Activated naive CD4-positive, alpha-beta T cell treated with anti-CD3 and anti-CD28 coated beads for 36 hours (primary cell): ENCODE measurements at regions not wholly inside any gene's neighbourhood (a gene's known extent, or its start where the extent isn't known, plus 50 kb on each side); places are given as distances from the start of the nearest gene placed in this dataset.

ENCODE experiments used
- CTCF ChIA-PET: fragments of 350-600 bp; sonication (Branson Sonifier 250); formaldehyde crosslinking; loops from one replicate; lab custom pipeline; 2021; ENCODE audit warnings: antibody characterized with exemption; lab: Charles Lee
- DNase-seq: peaks from one replicate; pipeline ENCODE4 v3.0.0-alpha.2; 2020
- H3K27ac Mint-ChIP-seq: one replicate; pipeline ENCODE4 v1.8.0; 2021; ENCODE audit warnings: mild to moderate bottlenecking, mixed read lengths
- H3K27me3 Mint-ChIP-seq: one replicate; pipeline ENCODE4 v1.8.0; 2021; ENCODE audit warnings: low read depth, mixed read lengths
- H3K36me3 Mint-ChIP-seq: one replicate; pipeline ENCODE4 v1.8.0; 2021; ENCODE audit warnings: low read depth, mixed read lengths
- H3K4me1 Mint-ChIP-seq: one replicate; pipeline ENCODE4 v1.8.0; 2021; ENCODE audit warnings: low read depth, mixed read lengths
- H3K4me3 Mint-ChIP-seq: one replicate; pipeline ENCODE4 v1.8.0; 2021; ENCODE audit warnings: mild to moderate bottlenecking, moderate library complexity, mixed read lengths
- H3K9me3 Mint-ChIP-seq: one replicate; pipeline ENCODE4 v1.8.0; 2021; ENCODE audit warnings: mixed read lengths
- intact Hi-C: fragments of 100-400 bp; cut with micrococcal nuclease; formaldehyde crosslinking; loops from one replicate; pipeline ENCODE4 v1.15.1; 2023

- CTCF ChIA-PET = no interaction called here
- Mint-ChIP-seq H3K36me3 (no peaks in the 10 kb centered on the region), H3K9me3 (no peaks in the 10 kb centered on the region), H3K27ac (no peak overlapping the region), H3K27me3 (no peaks in the 10 kb centered on the region), H3K4me3 (no peak overlapping the region), H3K4me1 (no peaks in the 10 kb centered on the region)
- intact Hi-C loops = no loop called here
- no peak for DNase-seq
Observed at GRCh38 chr2:117674172-117674571, 140.3 kb upstream of the DDX18 start.

- Mint-ChIP-seq H3K4me1 (no peaks in the 10 kb centered on the region), H3K4me3 (no peak overlapping the region), H3K36me3 (no peaks in the 10 kb centered on the region), H3K9me3 (no peaks in the 10 kb centered on the region), H3K27me3 (no peaks in the 10 kb centered on the region), H3K27ac (no peak overlapping the region)
- intact Hi-C loops = no loop called here
- no peak for DNase-seq
- CTCF ChIA-PET = no interaction called here
Observed at GRCh38 chr2:117679952-117680351, 134.5 kb upstream of the DDX18 start.

GRCh38 chr2:117684919-117685318 lies 129.6 kb upstream of the DDX18 start:
- Mint-ChIP-seq H3K36me3 (no peaks in the 10 kb centered on the region), H3K27me3 (no peaks in the 10 kb centered on the region), H3K4me3 (no peak overlapping the region), H3K4me1 (no peaks in the 10 kb centered on the region), H3K9me3 (no peaks in the 10 kb centered on the region), H3K27ac (no peak overlapping the region)
- CTCF ChIA-PET = no interaction called here
- intact Hi-C loops = no loop called here
- no peak for DNase-seq

- no peaks in the 10 kb centered on the region for H3K36me3 Mint-ChIP-seq
- CTCF ChIA-PET = no interaction called here
- no peak overlapping the region for H3K27ac Mint-ChIP-seq
- no peaks in the 10 kb centered on the region for H3K27me3 Mint-ChIP-seq
- H3K4me3 Mint-ChIP-seq = no peak overlapping the region
- H3K9me3 Mint-ChIP-seq = no peaks in the 10 kb centered on the region
- no peak for DNase-seq
- no peaks in the 10 kb centered on the region for H3K4me1 Mint-ChIP-seq
- intact Hi-C loops = no loop called here
Observed at GRCh38 chr2:117686699-117687098, 127.8 kb upstream of the DDX18 start.

- H3K36me3 Mint-ChIP-seq = no peaks in the 10 kb centered on the region
- H3K27ac Mint-ChIP-seq = no peak overlapping the region
- H3K4me1 Mint-ChIP-seq = no peaks in the 10 kb centered on the region
- no peaks in the 10 kb centered on the region for H3K27me3 Mint-ChIP-seq
- no peak for DNase-seq
- no peaks in the 10 kb centered on the region for H3K9me3 Mint-ChIP-seq
- CTCF ChIA-PET = no interaction called here
- H3K4me3 Mint-ChIP-seq = no peak overlapping the region
- intact Hi-C loops = no loop called here
Observed at GRCh38 chr2:117691595-117691994, 122.9 kb upstream of the DDX18 start.

- intact Hi-C loops = no loop called here
- H3K36me3 Mint-ChIP-seq = no peaks in the 10 kb centered on the region
- H3K4me3 Mint-ChIP-seq = no peak overlapping the region
- H3K9me3 Mint-ChIP-seq = no peaks in the 10 kb centered on the region
- no peak overlapping the region for H3K27ac Mint-ChIP-seq
- DNase-seq = no peak
- H3K4me1 Mint-ChIP-seq = no peaks in the 10 kb centered on the region
- no peaks in the 10 kb centered on the region for H3K27me3 Mint-ChIP-seq
- CTCF ChIA-PET = no interaction called here
Observed at GRCh38 chr2:117692001-117692763, 122.3 kb upstream of the DDX18 start.

- Mint-ChIP-seq H3K27me3 (no peaks in the 10 kb centered on the region), H3K4me1 (no peaks in the 10 kb centered on the region), H3K4me3 (no peak overlapping the region), H3K9me3 (no peaks in the 10 kb centered on the region), H3K27ac (no peak overlapping the region), H3K36me3 (no peaks in the 10 kb centered on the region)
- intact Hi-C loops = no loop called here
- CTCF ChIA-PET = no interaction called here
- DNase-seq = no peak
Observed at GRCh38 chr2:117693154-117693553, 121.3 kb upstream of the DDX18 start.

GRCh38 chr2:117693651-117694050 lies 120.8 kb upstream of the DDX18 start:
- H3K4me1 Mint-ChIP-seq = no peaks in the 10 kb centered on the region
- no peaks in the 10 kb centered on the region for H3K27me3 Mint-ChIP-seq
- CTCF ChIA-PET = no interaction called here
- no peaks in the 10 kb centered on the region for H3K9me3 Mint-ChIP-seq
- H3K27ac Mint-ChIP-seq = no peak overlapping the region
- intact Hi-C loops = no loop called here
- H3K4me3 Mint-ChIP-seq = no peak overlapping the region
- DNase-seq = no peak
- no peaks in the 10 kb centered on the region for H3K36me3 Mint-ChIP-seq

- CTCF ChIA-PET = no interaction called here
- no peaks in the 10 kb centered on the region for H3K9me3 Mint-ChIP-seq
Observed at GRCh38 chr2:117698287-117698686, 116.2 kb upstream of the DDX18 start.

GRCh38 chr2:117698819-117699218 lies 115.7 kb upstream of the DDX18 start:
- no peak overlapping the region for H3K27ac Mint-ChIP-seq
- no peaks in the 10 kb centered on the region for H3K36me3 Mint-ChIP-seq
- no peaks in the 10 kb centered on the region for H3K4me1 Mint-ChIP-seq
- H3K27me3 Mint-ChIP-seq = no peaks in the 10 kb centered on the region
- H3K4me3 Mint-ChIP-seq = no peak overlapping the region
- no peak for DNase-seq
- CTCF ChIA-PET = no interaction called here
- intact Hi-C loops = no loop called here
- H3K9me3 Mint-ChIP-seq = no peaks in the 10 kb centered on the region

More at GRCh38 chr2:117698287-117698686, 116.2 kb upstream of the DDX18 start:
- intact Hi-C loops = no loop called here
- H3K4me1 Mint-ChIP-seq = no peaks in the 10 kb centered on the region
- H3K27me3 Mint-ChIP-seq = no peaks in the 10 kb centered on the region
- no peak for DNase-seq
- no peaks in the 10 kb centered on the region for H3K36me3 Mint-ChIP-seq
- H3K27ac Mint-ChIP-seq = no peak overlapping the region
- no peak overlapping the region for H3K4me3 Mint-ChIP-seq

- Mint-ChIP-seq H3K4me3 (no peak overlapping the region), H3K9me3 (no peaks in the 10 kb centered on the region), H3K36me3 (no peaks in the 10 kb centered on the region), H3K4me1 (no peaks in the 10 kb centered on the region), H3K27me3 (peaks cover 1% of the 10 kb centered on the region), H3K27ac (no peak overlapping the region)
- CTCF ChIA-PET = interaction anchor here (0.6 kb wide), 1 partner anchor 251 kb away, joined by 3 read pairs; no protein-coding TSS in a partner anchor
- no peak for DNase-seq
- intact Hi-C loops = no loop called here
Observed at GRCh38 chr2:117700471-117700870, 114.0 kb upstream of the DDX18 start.

GRCh38 chr2:117701365-117701764 lies 113.1 kb upstream of the DDX18 start:
- intact Hi-C loops = no loop called here
- CTCF ChIA-PET = no interaction called here
- H3K9me3 Mint-ChIP-seq = no peaks in the 10 kb centered on the region
- no peaks in the 10 kb centered on the region for H3K36me3 Mint-ChIP-seq
- no peaks in the 10 kb centered on the region for H3K4me1 Mint-ChIP-seq
- peaks cover 3% of the 10 kb centered on the region for H3K27me3 Mint-ChIP-seq
- H3K27ac Mint-ChIP-seq = no peak overlapping the region
- no peak for DNase-seq
- H3K4me3 Mint-ChIP-seq = no peak overlapping the region

GRCh38 chr2:117702098-117702497 lies 112.4 kb upstream of the DDX18 start:
- Mint-ChIP-seq H3K36me3 (no peaks in the 10 kb centered on the region), H3K4me3 (no peak overlapping the region), H3K9me3 (no peaks in the 10 kb centered on the region), H3K27ac (no peak overlapping the region), H3K4me1 (no peaks in the 10 kb centered on the region), H3K27me3 (peaks cover 3% of the 10 kb centered on the region)
- intact Hi-C loops = no loop called here
- DNase-seq = no peak
- CTCF ChIA-PET = no interaction called here
